ENCODE measurements at regions not wholly inside any gene's neighbourhood (a gene's known extent, or its start where the extent isn't known, plus 50 kb on each side); places are given as distances from the start of the nearest gene placed in this dataset.

DNA sequence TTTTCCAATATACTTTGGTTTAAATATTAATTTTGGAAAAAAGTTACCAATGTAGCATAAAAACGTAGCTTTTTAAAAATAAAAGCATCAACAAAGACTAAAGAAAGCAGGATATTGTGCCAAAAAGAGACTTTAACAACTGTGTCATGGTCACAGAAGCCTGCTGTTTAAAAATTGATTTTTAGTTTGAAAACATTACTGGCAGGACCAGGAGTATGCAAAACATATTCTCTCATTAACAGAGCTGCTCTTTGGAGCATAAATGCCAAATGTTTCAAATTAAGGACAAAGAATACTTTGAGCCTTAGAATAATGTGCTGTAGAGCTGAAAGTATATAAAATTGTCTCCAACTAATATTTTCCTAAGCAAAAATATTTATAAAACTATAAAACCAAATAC is 279.0 kb downstream of the ARAP2 start:
- DNase-seq (ENCODE audit: low read depth): no peak

GRCh38 chr4:35966566-35966965 is 277.7 kb downstream of the ARAP2 start:
- no peak for DNase-seq (ENCODE audit: low read depth)

DNA sequence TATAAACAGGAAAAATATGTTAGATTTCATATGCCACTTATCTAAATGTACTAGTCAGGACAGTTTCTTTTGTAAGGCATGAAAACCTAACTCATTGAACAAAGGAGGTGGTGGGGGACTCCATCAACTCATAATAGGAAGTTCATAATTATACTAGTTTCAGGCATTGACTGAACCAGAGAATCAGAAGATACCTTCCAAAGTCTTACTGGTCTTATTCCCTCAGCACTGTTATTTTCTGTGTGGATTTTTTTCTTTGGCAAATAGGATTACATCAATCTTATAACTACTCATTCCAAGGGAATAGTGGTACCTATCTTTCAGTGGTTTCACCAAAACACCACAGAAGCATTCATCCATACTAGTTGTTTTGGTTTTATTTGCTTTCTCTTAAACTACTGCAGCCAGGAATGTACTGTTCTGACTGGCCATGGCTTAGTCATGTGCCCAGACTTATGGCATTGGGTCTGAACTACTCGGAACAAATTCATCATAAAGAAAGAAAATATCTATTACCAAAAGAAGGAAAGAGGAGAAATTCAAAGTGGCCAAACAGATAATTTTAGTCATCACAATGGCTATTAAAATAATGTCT is 273.9 kb downstream of the ARAP2 start:
- no peak for DNase-seq (ENCODE audit: low read depth)

DNA sequence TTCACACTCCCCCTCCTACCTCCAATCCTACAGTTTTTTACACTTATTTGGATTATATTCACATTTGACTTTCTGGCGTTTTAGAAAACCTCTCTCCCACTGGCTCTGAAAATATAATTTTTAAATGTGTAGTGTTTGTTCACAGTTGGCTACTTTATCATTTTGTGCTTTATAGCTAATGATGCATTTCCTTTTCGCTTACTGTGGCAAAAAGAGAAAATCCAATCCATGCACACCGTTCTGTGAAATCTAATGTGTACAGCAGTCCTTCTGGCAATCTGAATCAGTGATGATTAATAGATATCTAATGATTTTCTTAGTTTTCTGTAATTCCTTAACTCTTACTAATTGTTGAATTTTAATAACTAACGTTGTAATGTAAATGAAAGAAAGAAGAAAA is 271.5 kb downstream of the ARAP2 start:
- DNase-seq (ENCODE audit: low read depth): no peak

- DNase-seq (ENCODE audit: low read depth): no peak
Observed at GRCh38 chr4:35975617-35976355, 268.5 kb downstream of the ARAP2 start.

DNA sequence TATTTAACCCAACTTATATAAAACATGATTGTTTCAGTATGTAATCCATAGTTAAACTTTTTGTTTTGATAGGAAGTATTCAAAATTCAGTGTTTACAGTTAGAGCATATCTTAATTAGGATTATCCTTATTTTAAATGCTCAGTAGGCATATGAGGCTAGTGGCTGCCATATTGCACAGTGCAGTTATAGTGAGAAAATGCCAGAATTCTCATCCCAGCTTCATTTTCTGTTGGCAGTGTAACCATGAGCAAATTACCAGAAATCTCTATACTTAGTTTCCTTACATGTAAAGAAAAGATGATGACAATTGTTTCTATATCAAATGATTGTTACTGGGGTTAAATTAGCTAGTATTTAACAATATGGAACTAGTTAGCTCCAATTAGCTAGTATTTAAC is 265.8 kb downstream of the ARAP2 start:
- DNase-seq (ENCODE audit: low read depth): no peak

- DNase-seq (ENCODE audit: low read depth): no peak
Observed at GRCh38 chr4:35982318-35982717, 262.0 kb downstream of the ARAP2 start.

- no peak for DNase-seq (ENCODE audit: low read depth)
Observed at GRCh38 chr4:35986537-35986936, 257.8 kb downstream of the ARAP2 start.

- no peak for DNase-seq (ENCODE audit: low read depth)
Observed at GRCh38 chr4:35993606-35994005, 250.7 kb downstream of the ARAP2 start.

DNA sequence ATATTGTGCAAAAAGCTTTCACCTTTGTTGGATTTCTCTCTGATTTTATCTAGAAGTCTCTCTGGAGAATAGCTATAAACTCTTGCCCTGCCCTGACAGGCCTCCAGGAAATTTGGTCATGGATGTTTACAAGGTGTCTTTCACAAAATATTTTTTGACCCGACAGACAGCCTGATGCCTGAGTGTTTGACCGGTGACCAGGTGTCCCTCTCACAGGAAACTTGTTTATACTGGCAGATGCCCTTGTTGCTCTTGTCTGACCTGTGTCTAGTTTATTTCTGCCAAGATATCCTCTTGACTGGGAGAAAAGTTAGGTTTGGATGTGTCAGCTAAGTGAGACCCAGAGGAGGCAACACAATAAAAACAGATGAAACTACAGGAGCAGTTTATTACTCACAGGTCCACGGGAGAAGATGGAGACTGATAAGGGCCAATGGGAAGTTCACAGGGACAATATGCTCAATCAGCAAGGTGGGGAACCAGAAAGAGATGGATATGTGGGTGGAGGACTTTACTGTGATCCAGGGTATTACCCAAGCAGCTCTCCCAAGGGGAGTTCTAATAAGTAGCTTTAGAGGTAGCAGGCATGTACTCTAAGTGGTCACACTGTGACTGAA is 243.3 kb downstream of the ARAP2 start:
- DNase-seq (ENCODE audit: low read depth): no peak

DNA sequence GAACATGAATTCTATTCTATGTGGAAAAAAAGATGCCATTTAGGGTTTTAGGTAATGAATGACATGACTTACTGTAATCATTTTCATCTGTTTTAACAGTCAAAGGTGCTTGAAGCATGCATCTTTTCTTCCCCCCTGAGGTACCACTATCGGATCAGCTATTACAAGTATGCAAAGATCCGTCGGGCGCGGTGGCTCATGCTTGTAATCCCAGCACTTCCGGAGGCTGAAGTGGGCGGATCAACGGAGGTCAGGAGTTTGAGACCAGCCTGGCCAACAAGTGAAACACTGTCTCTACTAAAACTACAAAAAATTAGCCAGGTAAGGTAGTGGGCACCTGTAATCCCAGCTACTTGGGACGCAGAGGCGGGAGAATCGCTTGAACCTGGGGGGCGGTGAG is 241.3 kb downstream of the ARAP2 start:
- DNase-seq (ENCODE audit: low read depth): no peak

DNA sequence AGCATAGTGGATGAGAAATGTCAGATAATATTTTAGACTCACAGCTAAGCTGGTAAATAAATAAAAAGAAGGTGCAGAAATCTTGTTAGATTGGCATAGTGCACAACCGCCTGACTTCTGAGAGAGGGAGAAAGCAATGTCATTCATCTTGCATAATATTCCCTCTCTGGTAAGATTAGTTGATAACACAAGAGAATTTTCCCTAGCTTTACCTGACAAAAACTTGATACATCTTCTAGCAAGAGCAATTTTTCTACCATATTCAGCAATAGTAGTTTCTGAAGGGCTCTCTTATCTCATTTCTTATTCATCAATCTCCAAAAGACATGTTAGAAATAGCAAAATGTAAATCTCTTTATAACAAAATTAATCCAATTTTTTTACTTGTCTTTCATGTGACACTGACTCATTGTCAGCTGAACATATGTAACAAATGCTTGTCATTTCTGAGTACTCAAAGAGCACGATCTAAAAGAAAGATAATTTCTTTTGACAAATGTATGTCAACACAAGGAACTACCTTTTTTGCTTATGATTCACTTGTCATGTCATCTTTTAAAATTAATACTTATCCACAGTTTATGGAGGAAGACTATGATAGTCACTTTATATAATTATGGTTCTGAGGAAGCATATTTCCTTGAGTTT is 240.0 kb downstream of the ARAP2 start:
- DNase-seq (ENCODE audit: low read depth): no peak

DNA sequence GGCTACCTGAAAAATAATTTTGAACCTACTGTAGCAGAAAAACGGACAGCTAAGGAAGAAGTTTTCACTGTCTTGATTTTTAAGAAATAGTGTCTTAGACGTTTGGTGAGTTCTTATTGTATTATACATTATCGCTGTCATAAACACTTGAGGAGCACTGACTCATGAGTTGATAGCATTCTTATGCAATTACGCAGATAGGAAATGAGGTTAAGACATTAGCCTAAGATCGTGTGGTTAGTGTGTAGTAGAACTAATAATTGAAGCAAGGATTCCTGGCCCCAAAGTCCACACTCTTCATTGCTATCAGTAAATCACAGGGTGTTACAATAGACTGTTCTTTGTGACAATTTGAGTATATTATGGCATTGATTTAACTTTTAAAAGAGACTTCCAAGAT is 238.1 kb downstream of the ARAP2 start:
- no peak for DNase-seq (ENCODE audit: low read depth)

DNA sequence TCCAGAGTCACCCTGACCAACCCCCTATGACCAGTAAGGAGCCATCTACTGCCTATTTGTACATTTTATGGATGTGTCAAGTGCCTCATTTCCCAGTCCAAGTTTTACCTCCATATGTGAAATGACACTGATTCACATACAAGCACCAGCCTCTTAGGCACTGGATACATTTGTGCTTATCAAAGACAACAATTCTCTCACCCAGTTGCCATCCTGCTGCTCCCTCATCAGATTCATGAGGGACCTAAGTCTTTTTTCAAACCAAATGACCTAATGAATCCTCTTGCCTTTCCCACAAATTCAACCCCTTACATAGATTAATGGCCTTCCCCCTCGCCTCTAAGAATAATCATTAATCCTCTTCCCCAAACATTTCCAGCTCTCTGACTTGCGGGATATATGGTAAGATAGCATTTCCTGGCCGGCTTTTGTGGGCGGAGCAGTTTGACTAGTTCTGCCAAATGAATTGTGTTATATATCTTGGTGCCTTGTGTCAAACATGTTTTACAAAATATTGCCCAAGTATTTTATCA is 233.9 kb downstream of the ARAP2 start:
- no peak for DNase-seq (ENCODE audit: low read depth)

- DNase-seq (ENCODE audit: low read depth): no peak
Observed at GRCh38 chr4:36011381-36011780, 232.9 kb downstream of the ARAP2 start.

DNA sequence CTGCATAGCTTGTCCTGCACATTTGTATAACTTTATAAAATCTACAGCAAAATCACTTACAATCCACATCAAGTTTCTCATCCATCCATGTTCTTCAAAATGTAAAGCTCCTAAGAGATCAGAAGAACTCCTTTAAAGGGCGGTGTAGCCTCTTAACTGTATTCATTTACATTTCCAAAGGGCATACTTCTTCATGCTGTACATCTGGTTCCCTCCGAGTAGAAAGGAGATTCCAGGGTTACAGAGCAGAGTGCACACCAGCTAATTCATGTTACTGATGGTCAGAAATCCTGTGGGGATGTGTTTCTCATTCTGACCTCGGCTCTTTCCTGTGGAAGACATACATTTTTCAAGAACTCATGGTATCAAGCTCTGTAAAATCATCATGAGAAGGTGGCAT is 231.8 kb downstream of the ARAP2 start:
- no peak for DNase-seq (ENCODE audit: low read depth)

DNA sequence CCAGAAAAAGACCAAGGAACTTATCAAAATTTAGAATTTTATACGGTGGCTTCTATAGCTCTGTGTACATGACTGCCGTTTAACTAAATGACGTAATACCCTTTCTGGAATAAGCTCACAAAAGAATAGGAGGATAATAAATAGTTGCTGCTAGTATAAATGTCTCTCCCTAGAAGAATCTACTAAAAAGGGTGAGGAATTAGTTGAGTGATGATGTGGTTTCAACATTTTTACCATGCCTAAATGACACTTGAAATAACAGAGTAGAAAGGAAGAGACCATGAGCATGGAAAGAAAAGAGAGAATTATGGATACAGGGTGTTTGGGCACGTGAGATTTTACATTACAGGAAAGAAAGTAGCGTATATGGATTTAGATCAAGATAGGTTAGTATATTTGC is 231.1 kb downstream of the ARAP2 start:
- no peak for DNase-seq (ENCODE audit: low read depth)

Data from EH (cell line).